Activated CD8-positive, alpha-beta memory T cell treated with anti-CD3 and anti-CD28 coated beads for 48 hours (primary cell): ENCODE measurements at regions not wholly inside any gene's neighbourhood (a gene's known extent, or its start where the extent isn't known, plus 50 kb on each side); places are given as distances from the start of the nearest gene placed in this dataset.
"Not testable (repeated sequence)": the region's sequence is repeated elsewhere in the genome, so short reads cannot be mapped to it uniquely, and the experiment has no call there.

Source experiments
- DNase-seq, 3 experiments: peaks; one replicate each; pipeline ENCODE4 v3.0.0-alpha.2; 2020; ENCODE audit warnings: low read depth in 2 of 3, low spot score in 2 of 3

DNA sequence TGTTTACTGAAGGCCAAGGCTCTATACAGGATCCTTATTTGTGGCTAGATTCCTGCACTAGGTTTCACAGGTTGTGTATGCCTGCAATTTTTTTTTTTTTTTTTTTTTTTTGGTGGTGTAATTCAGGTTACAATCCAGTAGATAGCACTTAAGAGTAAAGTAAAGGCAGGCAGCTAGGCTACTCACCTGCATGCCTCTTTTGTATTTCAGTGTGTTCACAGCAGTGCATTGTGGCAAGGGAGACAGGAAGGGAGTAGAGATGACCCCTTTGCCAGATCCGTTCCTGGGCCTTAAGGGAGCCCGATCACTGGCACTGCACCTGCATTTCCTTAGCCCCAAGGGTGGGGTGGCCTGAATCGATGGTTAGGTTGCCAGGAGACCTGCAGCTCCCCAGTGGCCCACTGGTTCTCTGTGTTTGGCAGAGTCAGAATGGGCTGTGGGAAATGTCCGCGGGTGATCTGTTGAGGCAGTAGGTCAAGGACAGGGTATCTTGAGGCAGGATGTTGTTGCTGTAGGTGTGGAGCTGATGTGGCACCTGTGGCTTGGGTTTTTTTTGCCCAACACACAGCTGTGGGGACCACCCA, 374.9 kb upstream of the AADAT start:
- DNase-seq: no peak

DNA sequence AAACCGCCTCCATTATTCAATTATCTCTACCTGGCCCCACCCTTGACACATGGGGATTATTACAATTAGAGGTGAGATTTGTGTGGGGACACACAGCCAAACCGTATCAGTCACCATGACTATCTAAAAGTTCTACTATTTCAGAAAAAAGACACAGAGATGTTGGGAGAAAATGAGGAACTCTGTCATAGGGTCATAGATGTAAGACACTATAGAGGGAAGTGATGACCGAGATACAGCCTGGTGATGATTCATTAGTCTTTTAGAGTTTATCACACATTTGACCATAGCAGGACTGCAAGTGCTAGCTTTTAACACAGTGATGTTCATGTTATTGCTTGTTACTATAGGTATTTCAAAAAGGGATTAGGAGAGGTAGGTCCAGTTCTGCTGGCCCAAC, 357.0 kb upstream of the AADAT start:
- no peak for DNase-seq

DNA sequence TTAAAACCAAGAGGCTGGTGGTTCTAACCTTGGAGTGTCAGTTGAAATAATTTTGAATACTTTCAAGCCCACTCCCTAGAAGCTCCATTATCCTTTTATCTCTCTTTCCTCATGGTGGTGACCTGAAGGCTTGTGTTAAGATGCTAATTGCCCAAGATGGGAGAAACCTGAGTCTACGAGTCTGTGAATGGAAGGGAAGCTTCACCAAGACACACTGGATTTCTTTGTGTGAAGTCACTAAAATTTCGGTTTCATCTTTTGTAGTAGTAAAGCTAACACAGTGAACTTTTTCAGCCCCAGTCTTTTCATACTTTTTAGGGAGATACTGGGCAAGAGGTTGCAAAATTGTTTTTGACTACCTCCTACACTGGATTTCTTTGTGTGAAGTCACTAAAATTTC, 351.4 kb upstream of the AADAT start:
- DNase-seq: not testable (repeated sequence)

DNA sequence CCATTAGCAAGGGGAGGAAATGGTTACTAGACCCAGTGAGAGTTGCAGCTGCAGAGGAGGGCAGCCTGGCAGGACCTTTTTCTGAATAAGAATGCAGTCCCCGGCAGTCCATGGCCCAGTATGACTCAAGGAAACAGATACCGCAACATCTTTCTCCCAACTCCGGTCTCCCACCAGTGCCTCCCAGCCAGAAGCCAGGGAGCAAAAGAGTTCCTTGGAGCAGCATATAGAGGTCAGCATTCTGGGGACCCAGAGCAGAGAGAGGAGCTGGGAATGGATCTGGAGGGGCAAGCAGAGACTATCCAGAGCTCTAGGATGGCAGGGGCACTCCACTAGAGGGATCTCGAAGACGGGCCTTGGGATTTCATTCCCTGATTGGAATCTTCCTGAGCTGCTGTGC, 339.2 kb upstream of the AADAT start:
- no peak for DNase-seq

DNA sequence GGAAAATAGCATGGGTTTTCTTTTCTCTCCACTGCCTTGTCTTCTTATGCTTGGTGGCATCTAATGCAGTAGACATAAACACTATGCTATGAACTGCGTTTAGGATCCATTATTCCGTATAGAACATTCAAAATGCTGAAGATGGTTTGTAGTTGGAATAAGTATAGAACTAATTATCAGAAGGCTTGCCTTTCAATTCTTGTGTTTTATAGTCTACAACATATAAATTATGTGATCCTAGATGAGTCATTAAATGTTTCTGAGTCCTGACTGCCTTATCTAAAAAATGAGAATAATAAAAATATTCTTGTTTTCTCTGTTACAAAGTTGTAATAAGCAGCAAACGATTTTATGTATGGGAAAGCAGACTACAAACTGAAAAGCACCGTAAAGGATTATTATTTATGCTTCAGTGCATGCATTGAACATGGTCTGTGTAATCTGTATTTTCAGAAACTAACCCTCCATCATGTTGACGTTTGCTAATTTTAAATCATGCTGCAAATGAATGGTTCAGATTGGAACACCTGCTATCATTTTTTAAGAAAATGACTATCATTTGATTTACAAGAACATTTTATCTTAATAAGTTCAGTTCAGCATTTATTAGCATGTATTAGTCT, 335.9 kb upstream of the AADAT start:
- DNase-seq: no peak

DNA sequence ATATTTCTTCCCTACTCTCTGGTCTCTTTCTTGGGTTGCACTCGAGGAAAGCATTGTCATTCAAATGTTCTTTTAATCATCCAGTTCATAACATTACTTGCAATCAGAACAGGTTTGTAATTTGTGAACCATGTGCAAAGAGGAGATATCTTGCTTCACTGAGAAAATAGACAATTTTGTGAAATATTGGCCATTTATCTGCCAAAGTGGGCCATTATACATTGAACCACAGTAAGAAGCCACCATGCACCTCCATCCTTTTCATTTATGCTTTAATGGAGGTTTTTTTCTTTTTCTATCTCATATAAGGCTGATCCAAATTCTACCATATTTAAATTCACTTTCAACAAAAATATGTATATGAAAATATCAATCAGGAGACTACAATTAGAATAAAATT, 335.3 kb upstream of the AADAT start:
- no peak for DNase-seq

DNA sequence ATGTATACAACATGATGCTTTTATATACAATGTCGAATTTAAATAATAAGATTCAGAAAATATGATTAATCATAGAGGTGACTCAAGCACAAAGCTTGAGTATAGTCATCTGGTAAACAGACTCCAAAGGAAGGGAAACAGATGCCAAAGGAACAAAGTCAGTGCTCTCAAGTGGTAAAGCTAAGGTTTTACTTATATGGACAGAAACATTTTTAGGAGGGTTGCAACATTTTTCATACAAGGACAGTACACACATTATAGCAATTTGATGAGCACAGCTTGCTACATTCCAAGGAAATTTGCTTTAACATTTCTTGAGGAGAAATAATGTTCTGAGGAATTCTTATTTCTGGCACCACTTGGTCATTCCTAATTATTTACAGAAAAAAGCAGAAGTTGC, 333.4 kb upstream of the AADAT start:
- DNase-seq: no peak

DNA sequence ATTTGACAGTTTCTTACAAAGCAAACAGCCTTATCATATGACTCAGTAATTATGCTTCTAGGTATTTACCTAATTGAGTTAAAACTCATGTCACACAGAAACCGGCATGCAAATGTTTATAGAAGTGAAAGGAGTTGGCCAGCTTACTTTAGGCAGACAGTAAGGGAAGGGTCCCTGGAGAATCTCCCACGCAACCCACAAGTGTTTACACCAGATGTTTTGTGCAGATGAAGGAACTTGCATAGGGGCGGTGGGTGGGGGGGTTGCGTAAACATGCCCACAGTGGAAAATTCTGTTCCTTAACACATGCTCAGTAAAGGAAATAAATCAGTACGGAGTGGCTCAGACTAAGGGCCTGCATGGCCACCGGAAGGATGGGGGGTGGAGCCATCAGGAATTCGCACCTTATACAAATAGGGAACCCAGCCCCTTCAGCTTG, 330.5 kb upstream of the AADAT start:
- DNase-seq: no peak

DNA sequence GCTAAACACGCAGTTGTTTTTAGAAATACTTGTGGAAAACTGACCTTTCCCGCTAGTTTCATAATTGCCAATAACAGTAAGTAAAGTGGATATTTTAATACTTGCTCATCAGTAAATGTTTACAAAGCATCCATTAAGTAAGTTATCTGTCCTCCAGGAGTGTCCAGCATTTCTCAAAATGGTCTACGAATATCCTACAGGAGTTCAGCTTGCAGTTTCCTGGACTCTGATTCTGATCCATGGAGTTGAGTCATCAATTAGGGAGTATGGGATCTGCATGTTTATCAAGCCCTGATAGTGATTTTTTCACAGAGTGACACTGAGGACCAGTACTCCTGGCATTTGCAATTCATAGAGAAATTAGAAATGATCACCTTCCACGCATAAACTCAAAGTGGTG, 325.2 kb upstream of the AADAT start:
- no peak for DNase-seq

DNA sequence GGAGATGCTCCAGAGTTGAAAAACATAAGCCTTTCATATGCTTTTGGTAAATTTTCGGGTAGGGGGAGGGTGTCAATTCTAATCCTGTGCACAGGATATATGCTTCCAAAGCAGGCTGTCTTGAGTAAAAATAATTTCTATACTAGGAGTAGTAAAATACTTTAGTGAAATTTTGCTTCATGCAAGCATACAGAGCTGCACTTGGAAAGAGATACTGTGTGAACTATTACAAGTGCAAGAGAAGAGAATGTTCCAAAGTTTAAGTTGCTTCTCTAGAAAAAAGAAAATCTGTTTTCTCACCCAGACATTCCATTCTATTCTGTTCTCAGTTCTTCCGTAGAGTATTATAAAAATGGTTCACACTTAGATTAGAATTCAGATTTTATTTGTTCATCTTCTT, 324.6 kb upstream of the AADAT start:
- DNase-seq: no peak

DNA sequence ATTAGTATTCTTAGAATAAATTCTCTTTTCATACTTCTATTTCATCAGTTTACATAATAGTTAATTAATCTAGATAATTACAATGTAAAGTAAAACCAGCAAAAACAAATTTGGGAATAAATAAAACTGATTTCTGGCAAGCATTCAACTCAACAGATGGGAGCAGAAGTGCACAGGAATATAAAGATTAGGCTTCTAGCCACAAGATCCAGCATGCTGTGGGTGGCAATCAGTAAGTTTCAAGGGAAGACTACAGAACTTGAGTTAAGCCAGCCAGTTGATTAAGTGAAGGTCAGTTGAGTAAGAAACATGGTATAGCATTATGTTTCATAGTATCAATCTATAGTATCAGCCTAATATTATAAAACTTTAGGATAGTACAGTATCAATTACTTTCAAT, 324.2 kb upstream of the AADAT start:
- no peak for DNase-seq

DNA sequence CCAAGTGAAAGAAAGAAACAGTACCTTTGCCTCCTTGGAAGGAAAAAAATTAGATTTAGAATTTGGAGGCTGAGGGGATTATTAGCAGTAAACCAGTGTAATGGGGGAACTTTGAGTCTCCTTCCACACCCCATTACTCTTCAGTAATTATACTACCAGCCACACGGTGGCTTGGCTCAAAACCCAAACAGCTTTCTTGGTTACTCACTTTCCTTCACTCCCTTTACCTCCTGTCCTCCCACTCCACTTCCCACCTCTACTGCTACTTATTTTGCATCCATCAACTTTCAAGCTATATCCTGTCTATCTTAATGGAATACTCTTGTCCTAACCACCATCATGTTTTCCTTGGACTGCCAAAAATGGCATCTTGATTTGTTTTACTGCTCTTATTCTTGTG, 310.6 kb upstream of the AADAT start:
- no peak for DNase-seq

DNA sequence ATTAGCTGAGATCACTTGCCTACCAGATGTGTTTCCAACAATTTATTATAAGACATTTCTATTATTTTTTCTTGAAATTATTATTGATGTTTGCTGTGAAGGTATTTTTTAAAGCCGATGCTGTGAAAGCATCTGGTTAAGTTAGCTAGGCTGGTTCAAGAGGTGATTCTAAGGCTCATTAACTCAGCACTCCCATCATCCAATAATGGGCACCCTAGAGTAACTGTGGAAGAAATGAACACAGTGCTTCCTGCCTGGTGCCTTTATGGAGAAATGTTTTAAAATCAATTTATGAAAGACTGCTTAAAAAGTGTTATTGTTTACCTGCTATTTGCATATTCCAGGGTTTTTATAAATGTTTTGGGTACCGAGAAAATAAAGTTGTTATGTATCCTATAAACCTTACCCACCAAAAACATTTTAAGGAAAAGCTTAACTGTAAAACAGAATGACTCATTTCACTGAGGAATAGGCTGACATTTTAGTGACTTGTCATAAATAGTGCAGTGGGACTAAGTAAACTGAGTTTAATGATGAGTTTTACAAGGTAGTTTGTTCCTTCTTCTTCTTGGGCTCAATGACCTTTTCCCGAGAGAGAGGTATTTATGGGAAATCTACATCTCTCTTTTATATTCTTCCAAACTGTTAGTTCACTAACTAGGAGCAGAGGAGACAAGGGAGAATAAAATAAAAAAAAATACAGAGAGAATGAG, 310.0 kb upstream of the AADAT start:
- DNase-seq: no peak

DNA sequence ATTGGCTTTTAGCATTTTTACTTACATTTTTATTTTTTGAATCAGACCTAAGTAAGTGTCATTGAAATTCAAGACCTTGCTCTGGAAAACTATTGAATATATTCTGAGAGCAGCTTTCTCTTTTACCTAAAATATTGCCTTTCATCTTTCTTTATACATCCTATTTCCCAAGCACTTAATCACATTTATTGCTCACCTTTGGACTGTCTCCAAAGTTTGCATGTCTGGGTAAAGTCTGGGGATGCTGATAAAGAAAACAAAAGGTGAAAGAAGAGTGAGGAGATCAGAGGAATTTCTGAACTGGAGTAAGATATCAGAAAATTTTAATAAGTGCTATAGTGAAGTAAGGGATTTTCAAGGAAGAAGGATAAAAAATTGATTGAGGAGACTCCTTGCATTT, 308.5 kb upstream of the AADAT start:
- DNase-seq: no peak

DNA sequence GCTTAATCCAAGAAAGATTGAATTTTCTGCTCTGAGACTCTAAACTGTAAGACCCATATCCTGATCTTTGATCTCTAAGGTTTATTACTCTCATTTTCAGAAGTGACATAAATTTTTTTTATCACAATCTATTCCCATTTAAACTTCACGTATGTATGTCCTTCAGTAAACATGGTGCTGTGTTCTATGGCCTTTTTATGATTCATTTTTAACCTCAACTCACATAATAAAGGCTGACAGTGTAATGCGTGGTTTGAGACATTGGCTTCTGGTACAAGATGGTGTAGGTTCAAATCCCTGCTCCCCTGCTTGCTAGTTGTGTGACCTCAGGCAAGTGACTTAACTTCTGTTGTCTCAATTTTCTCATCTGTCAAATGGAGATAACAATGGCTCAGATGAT, 306.0 kb upstream of the AADAT start:
- no peak for DNase-seq

DNA sequence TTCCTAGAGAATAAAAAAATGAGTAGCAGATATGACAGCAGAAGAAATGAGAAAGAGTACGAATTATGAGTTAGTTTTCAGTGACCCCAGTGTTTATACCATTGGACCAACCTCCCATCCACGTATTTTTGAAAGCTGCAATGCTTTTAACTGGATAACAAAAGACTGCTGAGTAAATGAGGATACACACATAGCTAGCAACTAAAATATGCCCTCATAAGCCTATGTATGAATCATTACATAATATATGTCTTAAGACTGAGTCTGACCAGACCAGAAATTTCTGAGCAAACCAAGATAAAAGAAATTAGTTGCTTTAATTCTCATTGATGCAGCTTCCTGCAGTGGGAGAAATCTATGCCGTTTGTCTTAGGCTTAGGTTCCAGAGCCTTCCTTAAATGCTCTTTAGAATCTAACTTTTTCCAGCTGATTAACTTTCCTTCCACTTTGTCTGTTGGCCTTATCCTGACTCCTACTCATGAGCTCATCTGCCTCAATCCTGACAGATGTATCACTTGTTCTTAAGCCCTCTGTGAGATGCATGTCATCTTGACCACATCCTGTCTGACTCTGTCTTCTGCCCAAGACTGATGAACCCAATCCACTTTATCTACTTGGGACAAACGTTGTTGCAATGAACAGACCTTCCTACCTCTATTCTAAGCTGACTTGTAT, 301.4 kb upstream of the AADAT start:
- no peak for DNase-seq

DNA sequence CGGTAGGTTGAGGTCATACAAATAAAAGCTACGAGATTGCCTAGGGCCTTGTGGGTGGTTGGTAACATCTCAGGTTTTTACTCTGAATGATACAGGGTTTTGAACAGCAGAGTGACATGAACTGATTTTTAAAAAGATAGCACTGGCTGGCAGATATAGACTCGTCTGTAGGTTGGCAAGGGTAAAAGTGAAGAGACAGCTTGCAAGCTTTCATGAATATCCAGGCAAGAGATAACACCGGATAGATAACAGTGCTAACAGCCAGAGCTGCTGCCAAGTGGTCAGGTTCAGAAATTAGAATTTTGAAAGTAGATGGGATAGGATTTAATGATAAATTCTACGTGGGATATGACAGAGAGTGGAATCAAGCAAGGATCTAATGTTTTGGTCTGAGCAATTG, 299.7 kb upstream of the AADAT start:
- DNase-seq: no peak

DNA sequence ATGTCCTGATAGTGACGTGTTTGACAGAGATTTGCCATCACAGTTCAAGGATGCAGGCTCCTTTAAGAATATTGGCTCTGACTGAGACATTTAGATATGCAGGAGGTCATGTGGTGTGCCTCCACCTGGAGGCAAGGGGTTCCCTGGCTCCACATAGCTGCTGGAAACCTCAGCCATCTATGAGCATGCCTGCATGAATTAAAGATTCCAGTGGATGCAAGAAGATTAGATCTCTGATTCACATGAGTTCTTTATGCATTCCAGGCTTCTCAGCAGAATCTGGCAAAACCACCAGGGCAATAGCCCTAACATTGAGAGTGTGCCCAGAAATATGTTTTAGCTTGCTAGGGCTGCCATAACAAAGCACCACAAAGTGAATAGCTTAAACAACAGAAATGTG, 298.5 kb upstream of the AADAT start:
- no peak for DNase-seq

DNA sequence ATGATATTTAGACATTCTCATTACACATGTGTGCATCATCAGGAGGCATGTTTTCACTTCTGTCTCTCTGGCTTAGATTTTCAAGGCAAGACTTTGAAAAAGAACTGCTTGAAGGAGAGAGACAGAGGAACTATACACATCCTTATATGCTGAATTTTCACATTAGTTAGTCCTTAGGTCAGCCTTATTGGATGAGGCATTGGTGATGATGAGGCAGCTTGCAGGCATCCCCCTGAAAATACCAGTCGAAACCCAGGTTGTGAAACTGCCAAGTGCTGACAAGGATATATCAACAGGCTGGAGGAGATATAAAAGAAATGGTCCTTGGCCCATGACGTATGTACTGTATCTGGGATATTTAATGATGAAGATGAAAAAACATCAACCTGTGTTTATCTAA, 297.2 kb upstream of the AADAT start:
- no peak for DNase-seq

DNA sequence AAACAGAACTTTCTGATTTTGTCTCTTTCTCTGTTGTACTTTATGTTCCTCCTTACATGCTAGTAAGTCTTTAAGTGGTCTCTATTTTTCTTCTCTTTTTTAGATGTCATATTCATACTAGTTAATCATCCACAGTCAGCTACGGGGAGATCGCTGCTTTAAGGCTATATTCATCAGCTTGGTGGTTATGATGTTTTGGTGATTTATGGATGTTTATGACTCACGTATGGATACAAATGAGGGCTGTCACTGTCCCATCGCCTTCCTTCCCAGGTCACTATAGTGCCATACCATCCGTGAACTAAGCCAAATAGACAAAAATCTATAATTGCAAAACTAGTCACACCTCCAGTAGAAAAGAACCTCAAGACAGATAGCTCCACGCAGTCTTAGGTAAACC, 296.8 kb upstream of the AADAT start:
- DNase-seq: no peak

DNA sequence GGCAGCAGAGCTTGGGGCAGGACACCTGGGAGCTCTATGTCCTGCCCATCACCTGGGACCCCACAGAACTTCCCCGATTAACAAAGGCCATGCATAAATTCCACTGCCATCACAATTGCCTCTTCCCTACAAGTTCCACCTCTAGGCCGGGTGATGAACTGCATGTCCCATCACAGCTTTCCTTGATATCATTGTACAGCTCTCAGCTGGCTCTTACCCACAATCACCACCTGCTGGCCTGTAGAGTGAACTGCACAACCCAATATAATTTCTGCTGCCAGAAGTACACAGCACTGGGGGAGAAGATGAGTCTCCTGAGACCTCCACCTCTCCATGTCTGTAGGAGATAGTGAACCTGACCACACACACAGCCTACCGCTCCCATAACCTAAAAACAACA, 285.0 kb upstream of the AADAT start:
- DNase-seq: no peak

DNA sequence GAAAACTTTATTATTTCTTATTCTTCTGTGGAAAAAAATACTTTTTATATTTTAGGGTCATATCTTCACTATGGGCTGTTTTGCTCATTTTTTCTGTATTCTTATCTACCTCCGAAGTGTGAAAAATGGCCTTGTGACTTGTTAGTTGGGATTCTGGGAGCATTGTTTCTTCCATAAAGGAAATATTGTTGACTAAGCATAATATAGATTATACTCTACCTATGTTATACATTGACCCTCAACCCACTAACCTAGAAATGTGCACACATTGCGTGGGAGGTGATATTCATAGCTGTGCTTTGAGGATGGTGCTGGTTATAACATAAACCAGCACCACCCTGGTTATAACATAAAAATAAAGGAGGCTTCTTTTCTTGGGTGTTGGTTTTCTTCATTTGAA, 259.2 kb upstream of the AADAT start:
- no peak for DNase-seq
